Caco-2 (cell line): ENCODE measurements at regions not wholly inside any gene's neighbourhood (a gene's known extent, or its start where the extent isn't known, plus 50 kb on each side); places are given as distances from the start of the nearest gene placed in this dataset.

Source experiments
- BruUV-seq: library from RNA; stranded (reverse); fragments of 400-500 nt; replicated peaks from 2 replicates; lab custom pipeline; 2021; lab: Mats Ljungman, UMichigan
- CTCF ChIA-PET: fragments of 300-600 bp; sonication (Branson Sonifier 250); formaldehyde crosslinking; loops from one replicate; lab custom pipeline; 2022; ENCODE audit warnings: antibody characterized with exemption; lab: Charles Lee
- POLR2A ChIA-PET: fragments of 300-600 bp; sonication (Branson Sonifier 250); formaldehyde crosslinking; loops from one replicate; lab custom pipeline; 2022; ENCODE audit warnings: antibody characterized with exemption; lab: Charles Lee
- DNase-seq, 2 experiments: peaks; one replicate each; pipeline versions ENCODE4 v3.0.0 to v3.0.0-alpha.2; 2020 to 2022
- H3K27me3 ChIP-seq: replicated peaks from 2 replicates; pipeline ENCODE4 v1.6.0; 2011; ENCODE audit warnings: low read length; ENCODE audit not compliant: control insufficient read depth, insufficient read depth
- H3K36me3 ChIP-seq: 2 replicates; pipeline ENCODE4 v1.5.1; 2011; ENCODE audit warnings: low read length; ENCODE audit not compliant: control insufficient read depth, insufficient read depth
- H3K4me1 ChIP-seq: fragments of 250-450 bp; sonication (Bioruptor Pico); 2 replicates; pipeline ENCODE4 v1.5.1; 2020; ENCODE audit warnings: mild to moderate bottlenecking
- H3K4me3 ChIP-seq: 2 replicates; pipeline ENCODE4 v1.5.1; 2011; ENCODE audit warnings: low read depth, mild to moderate bottlenecking, control low read depth, low read length
- H3K9me3 ChIP-seq: fragments of 250-450 bp; sonication (Bioruptor Pico); 2 replicates; pipeline ENCODE4 v1.5.1; 2020; ENCODE audit warnings: mild to moderate bottlenecking, moderate library complexity
- H3K27ac Mint-ChIP-seq: one replicate; pipeline ENCODE4 v1.8.0; 2022; ENCODE audit warnings: mixed read lengths; ENCODE audit not compliant: unreplicated experiment
- H3K27me3 Mint-ChIP-seq: one replicate; pipeline ENCODE4 v1.8.0; 2022; ENCODE audit warnings: mixed read lengths; ENCODE audit not compliant: insufficient read depth, unreplicated experiment
- H3K36me3 Mint-ChIP-seq: one replicate; pipeline ENCODE4 v1.8.0; 2022; ENCODE audit warnings: mild to moderate bottlenecking, mixed read lengths; ENCODE audit not compliant: insufficient read depth, unreplicated experiment
- H3K4me1 Mint-ChIP-seq: one replicate; pipeline ENCODE4 v1.8.0; 2022; ENCODE audit warnings: low read depth, mixed read lengths; ENCODE audit not compliant: unreplicated experiment
- H3K4me3 Mint-ChIP-seq: one replicate; pipeline ENCODE4 v1.8.0; 2022; ENCODE audit warnings: mild to moderate bottlenecking, moderate library complexity, mixed read lengths; ENCODE audit not compliant: unreplicated experiment
- H3K9me3 Mint-ChIP-seq: one replicate; pipeline ENCODE4 v1.8.0; 2022; ENCODE audit warnings: mixed read lengths; ENCODE audit not compliant: unreplicated experiment
- intact Hi-C: fragments of 100-400 bp; cut with micrococcal nuclease; formaldehyde crosslinking; loops from one replicate; pipeline ENCODE4 v1.10.0; 2022; ENCODE audit not compliant: unreplicated experiment
- TF ChIP-seq, protein P1 (sequence below), 2 experiments: fragments of 200-600 bp in 1 of 2; IDR thresholded peaks; 1 replicate in 1 of 2; 2 replicates in 1 of 2; pipeline versions ENCODE4 v1.5.1 to v1.8.0; 2011 to 2022; ENCODE audit warnings: antibody characterized with exemption in 1 of 2, control low read depth in 1 of 2, inconsistent platforms in 1 of 2, low read depth in 1 of 2, low read length in 1 of 2, mild to moderate bottlenecking in 1 of 2, moderate library complexity in 1 of 2; ENCODE audit not compliant: insufficient read depth in 1 of 2, severe bottlenecking in 1 of 2, unreplicated experiment in 1 of 2

DNA sequence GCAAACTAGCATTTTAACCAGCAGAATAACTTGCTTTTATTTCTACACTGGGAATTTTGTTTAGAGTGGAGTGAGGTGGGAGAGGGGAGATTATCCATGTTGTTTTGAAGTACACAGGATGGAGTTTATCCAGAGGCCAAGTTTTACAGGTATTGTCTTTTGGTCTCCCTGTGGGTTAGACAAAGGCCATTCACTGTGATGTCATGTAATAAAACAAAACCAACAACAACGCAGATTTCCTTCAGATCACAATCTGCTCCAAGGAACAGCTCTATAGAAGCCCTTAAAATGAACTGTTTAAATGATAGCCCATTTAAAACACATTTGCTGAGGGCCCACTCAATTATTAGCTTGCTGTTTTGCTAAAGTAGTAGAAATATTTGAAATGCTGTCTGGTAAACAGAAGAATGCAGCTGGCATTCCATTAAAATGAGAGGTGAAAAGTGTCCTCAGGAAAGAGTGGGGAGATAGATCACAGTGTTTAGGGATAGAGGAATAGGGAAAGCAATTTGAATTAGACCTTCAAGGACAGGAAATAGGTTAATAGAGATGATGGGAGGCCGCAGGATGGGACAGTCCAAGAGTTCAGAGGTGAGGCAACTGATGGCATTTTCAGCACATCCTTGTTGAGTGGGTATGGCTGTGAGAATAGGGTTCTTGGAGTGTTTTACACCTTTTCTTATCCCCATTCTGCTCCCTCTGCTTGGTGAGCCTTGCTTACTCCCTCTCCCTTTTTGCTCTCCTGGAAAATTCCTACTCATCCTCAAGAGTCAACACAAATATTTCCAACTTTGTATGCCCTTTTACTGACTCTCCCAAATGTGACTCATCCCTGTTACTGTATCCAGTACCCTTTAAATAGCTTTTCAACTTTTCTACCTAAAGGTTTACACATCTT is 140.1 kb upstream of the NR3C1 start:
- H3K4me3 ChIP-seq: no peak overlapping the region
- Mint-ChIP-seq H3K4me3 (no peak overlapping the region), H3K27ac (no peak overlapping the region), H3K9me3 (no peaks in the 10 kb centered on the region), H3K27me3 (no peaks in the 10 kb centered on the region), H3K36me3 (no peaks in the 10 kb centered on the region), H3K4me1 (peaks cover 17% of the 10 kb centered on the region)
- no peaks in the 10 kb centered on the region for H3K36me3 ChIP-seq
- H3K4me1 ChIP-seq: peaks cover 5% of the 10 kb centered on the region; the same call in 1 of the 2 replicates
- intact Hi-C loops: no loop called here
- no TSS peak for BruUV-seq
- no peak for DNase-seq
- CTCF ChIA-PET: no interaction called here
- peaks cover 15% of the 10 kb centered on the region for H3K9me3 ChIP-seq
- no peaks in the 10 kb centered on the region for H3K27me3 ChIP-seq
- POLR2A ChIA-PET: no interaction called here
- TF ChIP-seq, protein P1, sequence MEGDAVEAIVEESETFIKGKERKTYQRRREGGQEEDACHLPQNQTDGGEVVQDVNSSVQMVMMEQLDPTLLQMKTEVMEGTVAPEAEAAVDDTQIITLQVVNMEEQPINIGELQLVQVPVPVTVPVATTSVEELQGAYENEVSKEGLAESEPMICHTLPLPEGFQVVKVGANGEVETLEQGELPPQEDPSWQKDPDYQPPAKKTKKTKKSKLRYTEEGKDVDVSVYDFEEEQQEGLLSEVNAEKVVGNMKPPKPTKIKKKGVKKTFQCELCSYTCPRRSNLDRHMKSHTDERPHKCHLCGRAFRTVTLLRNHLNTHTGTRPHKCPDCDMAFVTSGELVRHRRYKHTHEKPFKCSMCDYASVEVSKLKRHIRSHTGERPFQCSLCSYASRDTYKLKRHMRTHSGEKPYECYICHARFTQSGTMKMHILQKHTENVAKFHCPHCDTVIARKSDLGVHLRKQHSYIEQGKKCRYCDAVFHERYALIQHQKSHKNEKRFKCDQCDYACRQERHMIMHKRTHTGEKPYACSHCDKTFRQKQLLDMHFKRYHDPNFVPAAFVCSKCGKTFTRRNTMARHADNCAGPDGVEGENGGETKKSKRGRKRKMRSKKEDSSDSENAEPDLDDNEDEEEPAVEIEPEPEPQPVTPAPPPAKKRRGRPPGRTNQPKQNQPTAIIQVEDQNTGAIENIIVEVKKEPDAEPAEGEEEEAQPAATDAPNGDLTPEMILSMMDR (IDR thresholded peaks at IDR 0.05; ENCODE audit: insufficient read depth in 1 of 2, low read depth in 1 of 2, low read length in 1 of 2, severe bottlenecking in 1 of 2, unreplicated experiment in 1 of 2): no peak

GRCh38 chr5:143542798-143543144 is 139.3 kb upstream of the NR3C1 start:
- no peaks in the 10 kb centered on the region for H3K36me3 ChIP-seq
- Mint-ChIP-seq H3K36me3 (no peaks in the 10 kb centered on the region), H3K9me3 (no peaks in the 10 kb centered on the region), H3K27me3 (no peaks in the 10 kb centered on the region), H3K4me1 (peaks cover 17% of the 10 kb centered on the region), H3K27ac (no peak overlapping the region), H3K4me3 (no peak overlapping the region)
- ChIA-PET POLR2A (no interaction called here), CTCF (no interaction called here)
- no TSS peak for BruUV-seq
- peaks cover 5% of the 10 kb centered on the region; the same call in 1 of the 2 replicates for H3K4me1 ChIP-seq
- TF ChIP-seq, protein P1 (IDR thresholded peaks at IDR 0.05; ENCODE audit: insufficient read depth in 1 of 2, low read depth in 1 of 2, low read length in 1 of 2, severe bottlenecking in 1 of 2, unreplicated experiment in 1 of 2): no peak
- H3K27me3 ChIP-seq: no peaks in the 10 kb centered on the region
- H3K4me3 ChIP-seq: no peak overlapping the region
- peaks cover 15% of the 10 kb centered on the region for H3K9me3 ChIP-seq
- DNase-seq: no peak
- intact Hi-C loops: no loop called here

- DNase-seq: no peak
- H3K27me3 Mint-ChIP-seq: no peaks in the 10 kb centered on the region
- intact Hi-C loops: no loop called here
- no peaks in the 10 kb centered on the region for H3K36me3 Mint-ChIP-seq
- Histone ChIP-seq H3K9me3 (peaks cover 15% of the 10 kb centered on the region), H3K4me1 (peaks cover 7% of the 10 kb centered on the region; the same call in 1 of the 2 replicates), H3K36me3 (no peaks in the 10 kb centered on the region), H3K27me3 (no peaks in the 10 kb centered on the region), H3K4me3 (no peak overlapping the region)
- ChIA-PET CTCF (no interaction called here), POLR2A (no interaction called here)
- TF ChIP-seq, protein P1 (IDR thresholded peaks at IDR 0.05; ENCODE audit: insufficient read depth in 1 of 2, low read depth in 1 of 2, low read length in 1 of 2, severe bottlenecking in 1 of 2, unreplicated experiment in 1 of 2): no peak
- H3K4me3 Mint-ChIP-seq: no peak overlapping the region
- no peak overlapping the region for H3K27ac Mint-ChIP-seq
- peaks cover 18% of the 10 kb centered on the region for H3K4me1 Mint-ChIP-seq
- no peaks in the 10 kb centered on the region for H3K9me3 Mint-ChIP-seq
- no TSS peak for BruUV-seq
Observed at GRCh38 chr5:143541943-143542797, 138.7 kb upstream of the NR3C1 start.
